Glutamatergic neuron (in vitro differentiated cells): ENCODE measurements at regions not wholly inside any gene's neighbourhood (a gene's known extent, or its start where the extent isn't known, plus 50 kb on each side); places are given as distances from the start of the nearest gene placed in this dataset.

Experiments
- DNase-seq: peaks from one replicate; pipeline ENCODE4 v3.0.0; 2022
- H3K27ac Mint-ChIP-seq: one replicate; pipeline ENCODE4 v1.8.0; 2020; ENCODE audit warnings: mild to moderate bottlenecking, mixed read lengths, inconsistent platforms; ENCODE audit not compliant: unreplicated experiment
- H3K27me3 Mint-ChIP-seq: one replicate; pipeline ENCODE4 v1.8.0; 2020; ENCODE audit warnings: mild to moderate bottlenecking, moderate library complexity, mixed read lengths, inconsistent platforms; ENCODE audit not compliant: unreplicated experiment
- H3K36me3 Mint-ChIP-seq: one replicate; pipeline ENCODE4 v1.8.0; 2020; ENCODE audit warnings: mild to moderate bottlenecking, mixed read lengths, inconsistent platforms; ENCODE audit not compliant: unreplicated experiment
- H3K4me1 Mint-ChIP-seq: one replicate; pipeline ENCODE4 v1.8.0; 2020; ENCODE audit warnings: mild to moderate bottlenecking, low read depth, mixed read lengths, inconsistent platforms; ENCODE audit not compliant: unreplicated experiment
- H3K4me3 Mint-ChIP-seq: one replicate; pipeline ENCODE4 v1.8.0; 2020; ENCODE audit warnings: mild to moderate bottlenecking, mixed read lengths, inconsistent platforms; ENCODE audit not compliant: unreplicated experiment
- H3K9me3 Mint-ChIP-seq: one replicate; pipeline ENCODE4 v1.8.0; 2020; ENCODE audit warnings: mild to moderate bottlenecking, moderate library complexity, mixed read lengths, inconsistent platforms; ENCODE audit not compliant: unreplicated experiment
- CTCF ChIP-seq: fragments of 200-600 bp; sonication (generic); IDR thresholded peaks from one replicate; pipeline ENCODE4 v1.5.0; 2021; ENCODE audit not compliant: partially characterized antibody, unreplicated experiment

DNA sequence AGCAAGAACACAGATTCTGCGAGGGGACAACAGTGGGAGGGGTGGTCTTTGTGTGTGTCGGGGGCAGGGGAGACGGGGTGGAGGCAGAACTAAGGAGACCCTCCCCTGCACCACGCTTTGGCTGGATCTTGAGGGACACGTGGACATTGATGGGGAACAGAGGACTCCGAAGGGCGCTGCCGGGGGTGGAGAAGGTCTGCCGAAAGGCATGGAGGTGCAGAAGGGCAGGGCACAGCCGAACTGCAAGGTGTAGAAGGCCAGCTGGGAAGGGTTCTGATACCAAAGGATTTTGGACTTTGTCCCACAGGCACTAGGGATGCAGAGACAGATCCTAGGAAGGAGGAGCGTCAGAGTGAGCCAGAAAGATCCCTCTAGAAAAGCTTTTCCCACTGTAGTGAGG is 107.7 kb upstream of the SYT13 start:
- Mint-ChIP-seq H3K27ac (no peak overlapping the region), H3K4me1 (peaks cover 22% of the 10 kb centered on the region), H3K27me3 (no peaks in the 10 kb centered on the region), H3K9me3 (no peaks in the 10 kb centered on the region), H3K36me3 (peaks cover 4% of the 10 kb centered on the region), H3K4me3 (no peak overlapping the region)
- no peak for TF ChIP-seq CTCF
- DNase-seq: no peak

DNA sequence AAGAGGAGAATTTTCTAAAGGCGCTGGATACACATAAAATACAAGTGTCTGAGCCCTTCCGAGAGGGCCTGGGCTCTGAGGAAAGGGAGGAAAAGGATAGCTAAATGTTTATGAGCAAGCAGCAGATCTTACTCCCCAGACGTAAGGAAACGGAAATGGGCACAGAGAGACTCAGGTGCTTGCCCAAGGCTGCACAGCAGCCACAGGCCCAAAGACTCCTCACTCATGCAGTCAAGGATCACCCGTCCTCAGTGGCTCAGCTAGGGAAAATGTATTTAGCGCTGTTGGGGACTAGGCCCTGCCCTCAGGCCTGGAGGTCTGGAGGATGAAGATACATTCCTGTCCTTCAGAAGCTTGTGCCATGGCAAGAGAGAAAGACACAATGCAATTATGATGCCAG is 107.2 kb upstream of the SYT13 start:
- Mint-ChIP-seq H3K27ac (no peak overlapping the region), H3K4me3 (no peak overlapping the region), H3K27me3 (no peaks in the 10 kb centered on the region), H3K4me1 (peaks cover 24% of the 10 kb centered on the region), H3K36me3 (no peaks in the 10 kb centered on the region), H3K9me3 (no peaks in the 10 kb centered on the region)
- no peak for DNase-seq
- no peak for TF ChIP-seq CTCF

DNA sequence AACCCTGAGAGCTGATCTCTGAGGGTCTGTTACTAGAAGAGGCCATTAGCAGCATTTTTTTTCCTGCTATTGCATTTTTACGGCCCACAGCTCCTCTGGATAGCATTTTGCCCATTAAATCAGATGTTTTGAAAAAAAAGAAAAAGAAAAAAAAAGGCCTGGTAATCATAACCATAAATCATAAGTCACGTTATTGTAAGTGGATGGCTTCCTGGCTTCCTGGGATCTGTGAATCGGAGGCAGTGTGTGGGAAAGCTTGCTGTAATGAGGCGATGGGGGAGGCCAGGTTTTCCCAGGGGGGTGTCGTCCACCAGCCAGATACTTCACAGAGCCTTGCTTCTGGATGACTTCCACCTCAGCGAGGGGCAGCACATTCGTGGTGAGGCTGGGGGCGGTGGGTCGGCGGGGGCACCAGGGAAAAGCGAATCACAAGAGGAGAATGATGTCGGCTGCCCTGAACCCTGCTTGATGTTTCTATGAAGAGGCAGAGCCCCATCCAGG is 106.5 kb upstream of the SYT13 start:
- no peaks in the 10 kb centered on the region for H3K27me3 Mint-ChIP-seq
- H3K4me3 Mint-ChIP-seq: no peak overlapping the region
- TF ChIP-seq CTCF: no peak
- no peak overlapping the region for H3K27ac Mint-ChIP-seq
- H3K4me1 Mint-ChIP-seq: peaks cover 24% of the 10 kb centered on the region
- H3K36me3 Mint-ChIP-seq: peaks cover 2% of the 10 kb centered on the region
- no peak for DNase-seq
- H3K9me3 Mint-ChIP-seq: no peaks in the 10 kb centered on the region

DNA sequence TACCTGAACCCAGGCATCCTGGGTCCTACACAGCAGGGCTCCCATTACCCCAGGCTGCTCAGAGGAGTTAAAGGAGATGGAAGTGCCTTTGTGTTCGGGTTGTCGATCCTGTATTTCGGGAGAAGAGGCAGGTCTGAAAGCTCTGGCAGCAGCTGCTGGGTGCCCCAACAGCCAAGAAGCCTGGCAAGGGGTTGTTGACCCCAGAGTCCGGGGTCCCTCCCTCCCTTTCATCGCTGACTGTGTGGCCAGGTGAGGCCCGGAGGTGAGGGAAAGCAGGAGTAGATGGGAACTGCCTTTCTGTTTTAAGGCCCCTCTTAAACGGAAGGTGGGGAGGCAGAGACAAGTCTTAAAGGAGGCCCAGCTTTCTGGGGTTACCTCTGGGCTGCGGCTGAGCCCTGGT is 106.0 kb upstream of the SYT13 start:
- peaks cover 24% of the 10 kb centered on the region for H3K4me1 Mint-ChIP-seq
- no peak overlapping the region for H3K4me3 Mint-ChIP-seq
- H3K9me3 Mint-ChIP-seq: no peaks in the 10 kb centered on the region
- TF ChIP-seq CTCF: no peak
- DNase-seq: no peak
- H3K27me3 Mint-ChIP-seq: no peaks in the 10 kb centered on the region
- H3K27ac Mint-ChIP-seq: no peak overlapping the region
- H3K36me3 Mint-ChIP-seq: peaks cover 4% of the 10 kb centered on the region

DNA sequence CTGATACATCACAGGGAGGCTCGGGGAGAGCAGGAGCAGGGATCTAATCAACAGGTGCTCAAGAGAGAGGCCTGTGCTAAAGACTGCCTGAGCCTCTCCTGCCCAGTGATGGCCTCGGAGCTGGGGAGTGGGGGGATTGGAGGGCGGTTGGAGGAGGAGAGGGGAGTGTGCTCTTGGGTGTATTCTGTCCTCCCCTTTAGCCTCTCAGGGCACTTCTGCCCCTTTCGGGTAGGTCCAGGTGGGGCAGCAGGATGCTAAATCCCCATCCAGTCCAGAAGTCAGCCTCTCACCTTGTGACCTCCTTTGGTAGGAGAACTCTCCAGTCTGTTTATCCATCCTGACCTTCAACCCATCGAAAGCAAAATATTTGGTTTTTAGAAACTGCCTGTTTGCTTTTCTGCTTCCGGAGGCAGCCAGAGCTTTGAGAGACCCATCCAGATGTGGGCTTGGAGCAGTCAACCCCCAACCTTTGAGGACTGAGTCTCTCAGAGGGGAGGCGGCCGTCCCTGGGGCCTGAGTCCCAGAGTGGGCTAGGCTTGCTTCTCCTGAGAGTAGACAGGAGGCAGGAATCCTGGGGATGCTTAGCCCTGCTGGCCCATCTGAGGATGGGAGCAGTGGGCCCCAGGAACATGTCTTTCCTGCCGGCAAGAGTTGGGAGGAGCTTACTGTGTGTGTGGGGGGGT is 105.2 kb upstream of the SYT13 start:
- DNase-seq: no peak
- Mint-ChIP-seq H3K27ac (no peak overlapping the region), H3K36me3 (peaks cover 4% of the 10 kb centered on the region), H3K9me3 (no peaks in the 10 kb centered on the region), H3K4me1 (peaks cover 21% of the 10 kb centered on the region), H3K27me3 (no peaks in the 10 kb centered on the region), H3K4me3 (no peak overlapping the region)
- no peak for TF ChIP-seq CTCF
